22Rv1 (cell line): ENCODE measurements at regions not wholly inside any gene's neighbourhood (a gene's known extent, or its start where the extent isn't known, plus 50 kb on each side); places are given as distances from the start of the nearest gene placed in this dataset.
"Not testable (repeated sequence)": the region's sequence is repeated elsewhere in the genome, so short reads cannot be mapped to it uniquely, and the experiment has no call there.

Experiments
- H3K27ac ChIP-seq: fragments of 450-650 bp; 2 replicates; pipeline ENCODE4 v1.5.1; 2017
- CTCF ChIP-seq: fragments of 450-650 bp; IDR thresholded peaks from 2 replicates; pipeline ENCODE4 v1.5.1; 2017; ENCODE audit warnings: mild to moderate bottlenecking
- ZFX ChIP-seq: fragments of 450-650 bp; IDR thresholded peaks from 2 replicates; pipeline ENCODE4 v1.6.1; 2017; ENCODE audit warnings: antibody characterized with exemption, borderline replicate concordance

- no peak for TF ChIP-seq CTCF
- no peak for TF ChIP-seq ZFX
- no peak overlapping the region for H3K27ac ChIP-seq
These were observed 146.1 kb upstream of the ATP2B2 start for GRCh38 chr3:10651506-10651905.

- no peak overlapping the region for H3K27ac ChIP-seq
- no peak for TF ChIP-seq ZFX
- no peak for TF ChIP-seq CTCF
These were observed 147.9 kb upstream of the ATP2B2 start for GRCh38 chr3:10653241-10653640.

GRCh38 chr3:10653866-10654611 is 148.7 kb upstream of the ATP2B2 start:
- no peak overlapping the region for H3K27ac ChIP-seq
- TF ChIP-seq CTCF: no peak
- no peak for TF ChIP-seq ZFX

GRCh38 chr3:10655105-10655504 is 149.7 kb upstream of the ATP2B2 start:
- TF ChIP-seq ZFX (no peak), CTCF (no peak)
- H3K27ac ChIP-seq: no peak overlapping the region

- H3K27ac ChIP-seq: not testable (repeated sequence)
These were observed 152.0 kb upstream of the ATP2B2 start for GRCh38 chr3:10657339-10657738.

- no peak overlapping the region for H3K27ac ChIP-seq
- TF ChIP-seq CTCF (no peak), ZFX (no peak)
These were observed 150.4 kb upstream of the SLC6A11 start for GRCh38 chr3:10665592-10665991.

GRCh38 chr3:10666621-10667020 is 149.4 kb upstream of the SLC6A11 start:
- no peak overlapping the region for H3K27ac ChIP-seq
- TF ChIP-seq CTCF: no peak
- TF ChIP-seq ZFX: no peak

- no peak for TF ChIP-seq ZFX
- no peak for TF ChIP-seq CTCF
- no peak overlapping the region for H3K27ac ChIP-seq
These were observed 148.8 kb upstream of the SLC6A11 start for GRCh38 chr3:10667269-10667668.
